A549 (cell line): ENCODE measurements at regions not wholly inside any gene's neighbourhood (a gene's known extent, or its start where the extent isn't known, plus 50 kb on each side); places are given as distances from the start of the nearest gene placed in this dataset.

Experiments
- EHMT2 ChIP-seq: fragments of 200-600 bp; sonication (generic); IDR thresholded peaks from 2 replicates; pipeline ENCODE4 v1.6.1; 2016; ENCODE audit warnings: antibody characterized with exemption, low read depth, mild to moderate bottlenecking, moderate library complexity
- POLR2A ChIP-seq: IDR thresholded peaks from 2 replicates; pipeline ENCODE4 v1.6.1; 2012; ENCODE audit warnings: mild to moderate bottlenecking, low read length
- RAD21 ChIP-seq, 2 experiments: fragments of >200 bp in 1 of 2; sonication (Bioruptor Twin) in 1 of 2; formaldehyde crosslinking in 1 of 2; IDR thresholded peaks in 1 of 2; conservative IDR thresholded peaks in 1 of 2; 2 replicates in 1 of 2; 3 replicates in 1 of 2; pipeline ENCODE4 v1.6.1; 2012 to 2018; ENCODE audit warnings: inconsistent platforms in 1 of 2
- RFX5 ChIP-seq: fragments of 450-650 bp; IDR thresholded peaks from 2 replicates; pipeline ENCODE4 v1.7.1; 2014; ENCODE audit warnings: antibody characterized with exemption, mild to moderate bottlenecking, moderate library complexity
- SMC3 ChIP-seq: fragments of >200 bp; sonication (Bioruptor Twin); formaldehyde crosslinking; IDR thresholded peaks from 3 replicates; pipeline ENCODE4 v1.6.1; 2018; ENCODE audit warnings: inconsistent platforms
- TF ChIP-seq, protein P1 (sequence below): fragments of >200 bp; sonication (Bioruptor Twin); formaldehyde crosslinking; IDR thresholded peaks from 3 replicates; pipeline ENCODE4 v1.5.1; 2016
- TF ChIP-seq, protein P2 (sequence below): fragments of 250-450 bp; sonication (Bioruptor Pico); IDR thresholded peaks from 2 replicates; pipeline ENCODE4 v1.5.0; 2021; ENCODE audit warnings: mild to moderate bottlenecking, moderate library complexity, borderline replicate concordance
- TF ChIP-seq, protein P3 (sequence below): fragments of 200-600 bp; sonication (generic); IDR thresholded peaks from 2 replicates; pipeline ENCODE4 v1.6.1; 2016; ENCODE audit warnings: antibody characterized with exemption, mild to moderate bottlenecking, moderate library complexity
- TF ChIP-seq, protein P4 (sequence below): IDR thresholded peaks from 2 replicates; pipeline ENCODE4 v1.6.1; 2012; ENCODE audit warnings: low read depth, borderline replicate concordance

DNA sequence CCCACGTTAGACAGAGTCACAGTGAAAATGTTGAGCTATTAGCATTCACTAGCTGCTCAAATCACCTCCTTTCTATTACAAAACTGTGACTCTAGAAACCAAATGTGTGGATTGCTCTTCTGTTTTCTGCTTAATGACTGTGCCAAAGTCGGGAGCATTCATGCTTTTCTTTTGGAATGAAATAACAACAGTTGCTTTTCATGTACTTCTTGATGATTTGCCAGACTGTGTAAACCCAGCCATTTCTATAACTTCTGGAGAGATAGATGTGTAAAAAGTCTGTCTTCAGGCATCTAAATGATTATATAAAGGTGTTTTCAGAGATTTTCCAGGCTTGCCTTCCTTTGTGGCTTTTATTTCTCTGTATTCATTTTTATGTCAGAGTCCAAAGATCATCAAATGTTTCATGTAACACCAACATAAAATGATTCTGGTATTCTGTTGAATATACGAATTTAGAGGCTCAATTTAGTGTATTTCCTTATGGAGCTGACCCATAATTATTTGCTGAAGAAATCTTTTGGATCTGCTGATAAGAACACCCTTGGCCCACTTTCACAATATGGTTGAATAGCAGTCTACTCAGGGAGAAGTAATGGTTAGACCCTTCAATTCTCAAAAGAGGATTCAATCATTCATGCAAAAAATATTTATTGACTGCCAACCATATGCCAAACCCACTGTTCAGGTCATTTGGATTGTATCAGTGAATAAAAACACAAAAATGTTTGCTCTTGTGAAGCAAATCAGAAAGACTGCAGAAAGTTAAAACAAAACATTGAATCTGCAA lies 581.2 kb downstream of the CDH18 start:
- TF ChIP-seq POLR2A (no peak), RAD21 (conservative IDR thresholded peaks at IDR 0.05 in 1 of 2, IDR thresholded peaks at IDR 0.05 in 1 of 2) (no peak), EHMT2 (no peak), SMC3 (no peak), RFX5 (no peak)
- TF ChIP-seq, protein P1, sequence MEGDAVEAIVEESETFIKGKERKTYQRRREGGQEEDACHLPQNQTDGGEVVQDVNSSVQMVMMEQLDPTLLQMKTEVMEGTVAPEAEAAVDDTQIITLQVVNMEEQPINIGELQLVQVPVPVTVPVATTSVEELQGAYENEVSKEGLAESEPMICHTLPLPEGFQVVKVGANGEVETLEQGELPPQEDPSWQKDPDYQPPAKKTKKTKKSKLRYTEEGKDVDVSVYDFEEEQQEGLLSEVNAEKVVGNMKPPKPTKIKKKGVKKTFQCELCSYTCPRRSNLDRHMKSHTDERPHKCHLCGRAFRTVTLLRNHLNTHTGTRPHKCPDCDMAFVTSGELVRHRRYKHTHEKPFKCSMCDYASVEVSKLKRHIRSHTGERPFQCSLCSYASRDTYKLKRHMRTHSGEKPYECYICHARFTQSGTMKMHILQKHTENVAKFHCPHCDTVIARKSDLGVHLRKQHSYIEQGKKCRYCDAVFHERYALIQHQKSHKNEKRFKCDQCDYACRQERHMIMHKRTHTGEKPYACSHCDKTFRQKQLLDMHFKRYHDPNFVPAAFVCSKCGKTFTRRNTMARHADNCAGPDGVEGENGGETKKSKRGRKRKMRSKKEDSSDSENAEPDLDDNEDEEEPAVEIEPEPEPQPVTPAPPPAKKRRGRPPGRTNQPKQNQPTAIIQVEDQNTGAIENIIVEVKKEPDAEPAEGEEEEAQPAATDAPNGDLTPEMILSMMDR: no peak
- TF ChIP-seq, protein P2, sequence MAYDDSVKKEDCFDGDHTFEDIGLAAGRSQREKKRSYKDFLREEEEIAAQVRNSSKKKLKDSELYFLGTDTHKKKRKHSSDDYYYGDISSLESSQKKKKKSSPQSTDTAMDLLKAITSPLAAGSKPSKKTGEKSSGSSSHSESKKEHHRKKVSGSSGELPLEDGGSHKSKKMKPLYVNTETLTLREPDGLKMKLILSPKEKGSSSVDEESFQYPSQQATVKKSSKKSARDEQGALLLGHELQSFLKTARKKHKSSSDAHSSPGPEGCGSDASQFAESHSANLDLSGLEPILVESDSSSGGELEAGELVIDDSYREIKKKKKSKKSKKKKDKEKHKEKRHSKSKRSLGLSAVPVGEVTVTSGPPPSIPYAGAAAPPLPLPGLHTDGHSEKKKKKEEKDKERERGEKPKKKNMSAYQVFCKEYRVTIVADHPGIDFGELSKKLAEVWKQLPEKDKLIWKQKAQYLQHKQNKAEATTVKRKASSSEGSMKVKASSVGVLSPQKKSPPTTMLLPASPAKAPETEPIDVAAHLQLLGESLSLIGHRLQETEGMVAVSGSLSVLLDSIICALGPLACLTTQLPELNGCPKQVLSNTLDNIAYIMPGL: no peak
- TF ChIP-seq, protein P3, sequence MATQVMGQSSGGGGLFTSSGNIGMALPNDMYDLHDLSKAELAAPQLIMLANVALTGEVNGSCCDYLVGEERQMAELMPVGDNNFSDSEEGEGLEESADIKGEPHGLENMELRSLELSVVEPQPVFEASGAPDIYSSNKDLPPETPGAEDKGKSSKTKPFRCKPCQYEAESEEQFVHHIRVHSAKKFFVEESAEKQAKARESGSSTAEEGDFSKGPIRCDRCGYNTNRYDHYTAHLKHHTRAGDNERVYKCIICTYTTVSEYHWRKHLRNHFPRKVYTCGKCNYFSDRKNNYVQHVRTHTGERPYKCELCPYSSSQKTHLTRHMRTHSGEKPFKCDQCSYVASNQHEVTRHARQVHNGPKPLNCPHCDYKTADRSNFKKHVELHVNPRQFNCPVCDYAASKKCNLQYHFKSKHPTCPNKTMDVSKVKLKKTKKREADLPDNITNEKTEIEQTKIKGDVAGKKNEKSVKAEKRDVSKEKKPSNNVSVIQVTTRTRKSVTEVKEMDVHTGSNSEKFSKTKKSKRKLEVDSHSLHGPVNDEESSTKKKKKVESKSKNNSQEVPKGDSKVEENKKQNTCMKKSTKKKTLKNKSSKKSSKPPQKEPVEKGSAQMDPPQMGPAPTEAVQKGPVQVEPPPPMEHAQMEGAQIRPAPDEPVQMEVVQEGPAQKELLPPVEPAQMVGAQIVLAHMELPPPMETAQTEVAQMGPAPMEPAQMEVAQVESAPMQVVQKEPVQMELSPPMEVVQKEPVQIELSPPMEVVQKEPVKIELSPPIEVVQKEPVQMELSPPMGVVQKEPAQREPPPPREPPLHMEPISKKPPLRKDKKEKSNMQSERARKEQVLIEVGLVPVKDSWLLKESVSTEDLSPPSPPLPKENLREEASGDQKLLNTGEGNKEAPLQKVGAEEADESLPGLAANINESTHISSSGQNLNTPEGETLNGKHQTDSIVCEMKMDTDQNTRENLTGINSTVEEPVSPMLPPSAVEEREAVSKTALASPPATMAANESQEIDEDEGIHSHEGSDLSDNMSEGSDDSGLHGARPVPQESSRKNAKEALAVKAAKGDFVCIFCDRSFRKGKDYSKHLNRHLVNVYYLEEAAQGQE: no peak
- TF ChIP-seq, protein P4, sequence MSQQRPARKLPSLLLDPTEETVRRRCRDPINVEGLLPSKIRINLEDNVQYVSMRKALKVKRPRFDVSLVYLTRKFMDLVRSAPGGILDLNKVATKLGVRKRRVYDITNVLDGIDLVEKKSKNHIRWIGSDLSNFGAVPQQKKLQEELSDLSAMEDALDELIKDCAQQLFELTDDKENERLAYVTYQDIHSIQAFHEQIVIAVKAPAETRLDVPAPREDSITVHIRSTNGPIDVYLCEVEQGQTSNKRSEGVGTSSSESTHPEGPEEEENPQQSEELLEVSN: no peak
